H9 (cell line): ENCODE measurements at regions not wholly inside any gene's neighbourhood (a gene's known extent, or its start where the extent isn't known, plus 50 kb on each side); places are given as distances from the start of the nearest gene placed in this dataset.
A peak's percentile ranks its signal among the peaks of the same experiment; 100 is the strongest.

Source experiments
- DNase-seq: peaks from one replicate; pipeline ENCODE4 v3.0.0-alpha.2; 2017
- H2AFZ ChIP-seq: one replicate; pipeline ENCODE4 v1.6.1; 2013; ENCODE audit warnings: mild to moderate bottlenecking, low read length, control low read depth, moderate library complexity
- H2AK5ac ChIP-seq: 2 replicates; pipeline ENCODE4 v1.6.1; 2013; ENCODE audit warnings: low read length, control low read depth, mixed read lengths; ENCODE audit not compliant: insufficient read length
- H2BK120ac ChIP-seq: one replicate; pipeline ENCODE4 v1.6.1; 2013; ENCODE audit warnings: low read depth, mild to moderate bottlenecking, low read length, control low read depth, inconsistent platforms; ENCODE audit not compliant: poor library complexity, severe bottlenecking
- H2BK12ac ChIP-seq: 2 replicates; pipeline ENCODE4 v1.6.1; 2013; ENCODE audit warnings: low read length, control low read depth, mixed read lengths, low read depth; ENCODE audit not compliant: insufficient read length
- H2BK15ac ChIP-seq: 2 replicates; pipeline ENCODE4 v1.6.1; 2013; ENCODE audit warnings: low read depth, low read length, control low read depth
- H2BK20ac ChIP-seq: one replicate; pipeline ENCODE4 v1.6.1; 2013; ENCODE audit warnings: low read depth, mild to moderate bottlenecking, low read length, control low read depth, inconsistent platforms; ENCODE audit not compliant: poor library complexity, severe bottlenecking
- H2BK5ac ChIP-seq: 2 replicates; pipeline ENCODE4 v1.6.1; 2013; ENCODE audit warnings: low read length, control low read depth, mixed read lengths; ENCODE audit not compliant: insufficient read length
- H3K14ac ChIP-seq: 2 replicates; pipeline ENCODE4 v1.6.1; 2013; ENCODE audit warnings: low read length, control low read depth; ENCODE audit not compliant: insufficient read depth
- H3K18ac ChIP-seq: 2 replicates; pipeline ENCODE4 v1.6.1; 2013; ENCODE audit warnings: low read depth, mild to moderate bottlenecking, mixed read lengths, low read length, control low read depth; ENCODE audit not compliant: insufficient read length
- H3K23ac ChIP-seq: 2 replicates; pipeline ENCODE4 v1.6.1; 2013; ENCODE audit warnings: low read length, control low read depth, mixed read lengths, low read depth; ENCODE audit not compliant: insufficient read length
- H3K23me2 ChIP-seq: 2 replicates; pipeline ENCODE4 v1.6.1; 2013; ENCODE audit warnings: low read depth, mild to moderate bottlenecking, mixed read lengths, low read length, control low read depth; ENCODE audit not compliant: insufficient read length, poor library complexity, severe bottlenecking
- H3K27ac ChIP-seq: 2 replicates; pipeline ENCODE4 v1.5.1; 2013; ENCODE audit warnings: low read length, control low read depth, mixed read lengths, low read depth; ENCODE audit not compliant: insufficient read length
- H3K27me3 ChIP-seq: 2 replicates; pipeline ENCODE4 v1.6.1; 2013; ENCODE audit warnings: low read length, control low read depth, inconsistent platforms; ENCODE audit not compliant: insufficient read depth
- H3K4ac ChIP-seq: 2 replicates; pipeline ENCODE4 v1.6.1; 2013; ENCODE audit warnings: low read depth, mild to moderate bottlenecking, control low read depth, inconsistent platforms, low read length, moderate library complexity
- H3K4me1 ChIP-seq: 2 replicates; pipeline ENCODE4 v1.6.1; 2013; ENCODE audit warnings: low read length, control low read depth, inconsistent platforms; ENCODE audit not compliant: insufficient read depth
- H3K4me2 ChIP-seq: 2 replicates; pipeline ENCODE4 v1.6.1; 2013; ENCODE audit warnings: low read length, control low read depth, mixed read lengths; ENCODE audit not compliant: insufficient read length, insufficient read depth
- H3K56ac ChIP-seq: 2 replicates; pipeline ENCODE4 v1.6.1; 2013; ENCODE audit warnings: low read depth, mild to moderate bottlenecking, mixed read lengths, low read length, control low read depth; ENCODE audit not compliant: insufficient read length
- H3K79me1 ChIP-seq: 2 replicates; pipeline ENCODE4 v1.6.1; 2013; ENCODE audit warnings: low read depth, mild to moderate bottlenecking, moderate library complexity, low read length, control low read depth, inconsistent platforms; ENCODE audit not compliant: insufficient read depth, poor library complexity, severe bottlenecking
- H3K79me2 ChIP-seq: 2 replicates; pipeline ENCODE4 v1.6.1; 2013; ENCODE audit warnings: low read length, control low read depth, inconsistent platforms; ENCODE audit not compliant: insufficient read depth
- H3K9ac ChIP-seq: 2 replicates; pipeline ENCODE4 v1.6.1; 2013; ENCODE audit warnings: low read length, control low read depth, mixed read lengths; ENCODE audit not compliant: insufficient read length; ENCODE audit errors: extremely low read depth
- H3K9me3 ChIP-seq: one replicate; pipeline ENCODE4 v1.6.1; 2013; ENCODE audit warnings: low read depth, low read length, inconsistent platforms; ENCODE audit not compliant: control insufficient read depth
- H3T11ph ChIP-seq: one replicate; pipeline ENCODE4 v1.6.1; 2013; ENCODE audit warnings: mild to moderate bottlenecking, low read length, control low read depth, inconsistent platforms
- H4K20me1 ChIP-seq: one replicate; pipeline ENCODE4 v1.6.1; 2013; ENCODE audit not compliant: control insufficient read depth, insufficient read length, insufficient read depth
- H4K5ac ChIP-seq: 2 replicates; pipeline ENCODE4 v1.6.1; 2013; ENCODE audit warnings: low read depth, mild to moderate bottlenecking, mixed read lengths, low read length, control low read depth; ENCODE audit not compliant: insufficient read length
- H4K8ac ChIP-seq: replicated peaks from 2 replicates; pipeline ENCODE4 v1.6.1; 2013; ENCODE audit warnings: low read length, control low read depth, mixed read lengths, low read depth; ENCODE audit not compliant: insufficient read length
- H4K91ac ChIP-seq: 2 replicates; pipeline ENCODE4 v1.6.1; 2013; ENCODE audit warnings: low read depth, mild to moderate bottlenecking, moderate library complexity, mixed read lengths, low read length, control low read depth; ENCODE audit not compliant: insufficient read length
- H3K27ac Mint-ChIP-seq, 3 experiments: 2 replicates in 2 of 3; 3 replicates in 1 of 3; pipeline ENCODE4 v1.8.0; 2020 to 2021; ENCODE audit warnings: mixed read lengths in 3 of 3, mild to moderate bottlenecking in 1 of 3, moderate library complexity in 1 of 3
- H3K27me3 Mint-ChIP-seq: 2 replicates; pipeline ENCODE4 v1.8.0; 2021; ENCODE audit warnings: low read depth, mild to moderate bottlenecking, moderate library complexity, mixed read lengths
- H3K36me3 Mint-ChIP-seq, 3 experiments: 2 replicates in 2 of 3; 3 replicates in 1 of 3; pipeline ENCODE4 v1.8.0; 2020 to 2021; ENCODE audit warnings: low read depth in 3 of 3, mixed read lengths in 3 of 3; ENCODE audit not compliant: insufficient read depth in 1 of 3
- H3K4me1 Mint-ChIP-seq, 2 experiments: 2 replicates each; pipeline ENCODE4 v1.8.0; 2020; ENCODE audit warnings: mixed read lengths in 2 of 2
- H3K4me3 Mint-ChIP-seq, 2 experiments: 2 replicates in 1 of 2; 3 replicates in 1 of 2; pipeline ENCODE4 v1.8.0; 2020 to 2021; ENCODE audit warnings: mild to moderate bottlenecking in 2 of 2, mixed read lengths in 2 of 2, moderate library complexity in 1 of 2
- H3K9me3 Mint-ChIP-seq, 2 experiments: 2 replicates in 1 of 2; 3 replicates in 1 of 2; pipeline ENCODE4 v1.8.0; 2020; ENCODE audit warnings: mild to moderate bottlenecking in 2 of 2, mixed read lengths in 2 of 2, moderate library complexity in 1 of 2
- WGBS: extraction: QIAGEN DNeasy Blood & Tissue Kit; methylation state at CpG from one replicate; pipeline ENCODE4 v1.1.7; 2013; ENCODE audit warnings: missing lambda C conversion rate, low lambda C conversion rate, mixed read lengths; ENCODE audit not compliant: insufficient read length; ENCODE audit errors: extremely low coverage; 5-methylcytosine and 5-hydroxymethylcytosine counted together
- TF ChIP-seq, protein P1 (sequence below): fragments of 200-600 bp; sonication (generic); conservative IDR thresholded peaks from 3 replicates; pipeline ENCODE4 v1.8.0; 2021; ENCODE audit warnings: antibody characterized with exemption, mild to moderate bottlenecking

DNA sequence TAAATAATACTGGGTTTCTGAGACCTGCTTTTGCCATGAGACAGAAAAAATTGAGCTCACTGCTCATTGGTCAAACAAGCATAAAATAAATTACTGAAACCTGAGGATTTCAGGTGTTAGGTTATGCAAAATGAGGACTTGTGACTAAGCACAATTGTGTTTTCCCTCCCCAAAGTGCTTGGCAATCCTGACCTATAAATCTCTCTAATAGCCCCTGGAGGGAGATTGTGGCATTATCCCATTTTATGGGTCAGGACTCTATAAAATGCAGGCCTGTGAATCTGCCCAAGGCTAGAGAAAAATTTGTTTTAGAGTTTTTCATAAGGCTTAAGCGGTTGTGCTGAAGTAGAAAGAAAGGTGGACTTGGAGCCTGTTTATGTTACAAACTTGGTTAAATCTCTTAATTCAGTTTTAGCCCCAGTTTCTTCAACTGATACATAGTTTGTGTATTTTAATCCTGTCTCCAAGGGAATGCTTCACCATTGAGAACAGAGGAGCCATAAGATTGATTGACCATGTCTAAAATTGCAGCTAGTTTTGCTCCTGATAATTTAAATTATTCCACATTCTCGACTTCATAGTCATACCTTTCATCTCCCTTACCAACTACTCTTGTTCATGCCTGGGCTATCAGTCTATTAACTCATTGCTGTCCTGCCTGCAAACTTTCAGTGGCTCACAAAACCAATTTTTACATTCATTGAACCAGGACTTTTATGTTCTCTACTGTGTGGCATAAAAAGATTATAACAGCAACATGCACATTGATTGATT, 63.6 kb upstream of the LRRC4C start:
- Histone ChIP-seq H2BK5ac (no peak overlapping the region), H3K27ac (no peak overlapping the region), H3K4ac (no peak overlapping the region), H3K79me2 (no peaks in the 10 kb centered on the region), H2AFZ (no peak overlapping the region), H4K5ac (no peak overlapping the region), H4K8ac (no peak overlapping the region), H3K4me1 (peaks cover 2% of the 10 kb centered on the region; the same call in 1 of the 2 replicates), H4K20me1 (no peaks in the 10 kb centered on the region), H2BK15ac (no peak overlapping the region), H2AK5ac (no peak overlapping the region), H3K56ac (no peak overlapping the region), H3K18ac (no peak overlapping the region), H3K9me3 (no peaks in the 10 kb centered on the region), H3K14ac (no peak overlapping the region), H3K79me1 (no peaks in the 10 kb centered on the region), H4K91ac (no peak overlapping the region), H3K23ac (no peak overlapping the region), H2BK120ac (no peak overlapping the region), H2BK20ac (no peak overlapping the region), H3K27me3 (no peaks in the 10 kb centered on the region), H3K4me2 (no peak overlapping the region), H2BK12ac (no peak overlapping the region), H3K23me2 (no peaks in the 10 kb centered on the region), H3K9ac (no peak overlapping the region), H3T11ph (no peak overlapping the region)
- Mint-ChIP-seq H3K36me3 (no peaks in the 10 kb centered on the region), H3K4me1 (peaks cover 10 to 11% of the 10 kb centered on the region in 2 experiments), H3K27me3 (no peaks in the 10 kb centered on the region), H3K4me3 (no peak overlapping the region), H3K9me3 (no peaks in the 10 kb centered on the region), H3K27ac (peak overlapping the region in 1 of 3 experiments; percentile 77; a peak in 1 of 7 replicates)
- WGBS, result no CpG with 5 or more reads among the region's 2 CpGs
- TF ChIP-seq, protein P1, sequence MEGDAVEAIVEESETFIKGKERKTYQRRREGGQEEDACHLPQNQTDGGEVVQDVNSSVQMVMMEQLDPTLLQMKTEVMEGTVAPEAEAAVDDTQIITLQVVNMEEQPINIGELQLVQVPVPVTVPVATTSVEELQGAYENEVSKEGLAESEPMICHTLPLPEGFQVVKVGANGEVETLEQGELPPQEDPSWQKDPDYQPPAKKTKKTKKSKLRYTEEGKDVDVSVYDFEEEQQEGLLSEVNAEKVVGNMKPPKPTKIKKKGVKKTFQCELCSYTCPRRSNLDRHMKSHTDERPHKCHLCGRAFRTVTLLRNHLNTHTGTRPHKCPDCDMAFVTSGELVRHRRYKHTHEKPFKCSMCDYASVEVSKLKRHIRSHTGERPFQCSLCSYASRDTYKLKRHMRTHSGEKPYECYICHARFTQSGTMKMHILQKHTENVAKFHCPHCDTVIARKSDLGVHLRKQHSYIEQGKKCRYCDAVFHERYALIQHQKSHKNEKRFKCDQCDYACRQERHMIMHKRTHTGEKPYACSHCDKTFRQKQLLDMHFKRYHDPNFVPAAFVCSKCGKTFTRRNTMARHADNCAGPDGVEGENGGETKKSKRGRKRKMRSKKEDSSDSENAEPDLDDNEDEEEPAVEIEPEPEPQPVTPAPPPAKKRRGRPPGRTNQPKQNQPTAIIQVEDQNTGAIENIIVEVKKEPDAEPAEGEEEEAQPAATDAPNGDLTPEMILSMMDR, result no peak
- DNase-seq, result no peak
